Testis (tissue), 2 donors: ENCODE measurements at regions not wholly inside any gene's neighbourhood (a gene's known extent, or its start where the extent isn't known, plus 50 kb on each side); places are given as distances from the start of the nearest gene placed in this dataset.

Source experiments
- CTCF ChIP-seq, 3 experiments: fragments of 450-650 bp in 2 of 3; fragments of 200-600 bp in 1 of 3; sonication (generic) in 1 of 3; IDR thresholded peaks; one replicate each; pipeline ENCODE4 v1.5.1; 2016 to 2019; ENCODE audit warnings: antibody characterized with exemption in 3 of 3, mild to moderate bottlenecking in 2 of 3, moderate library complexity in 1 of 3
- POLR2A ChIP-seq: fragments of 450-650 bp; IDR thresholded peaks from one replicate; pipeline ENCODE4 v1.6.1; 2017; ENCODE audit warnings: antibody characterized with exemption, mild to moderate bottlenecking, moderate library complexity

DNA sequence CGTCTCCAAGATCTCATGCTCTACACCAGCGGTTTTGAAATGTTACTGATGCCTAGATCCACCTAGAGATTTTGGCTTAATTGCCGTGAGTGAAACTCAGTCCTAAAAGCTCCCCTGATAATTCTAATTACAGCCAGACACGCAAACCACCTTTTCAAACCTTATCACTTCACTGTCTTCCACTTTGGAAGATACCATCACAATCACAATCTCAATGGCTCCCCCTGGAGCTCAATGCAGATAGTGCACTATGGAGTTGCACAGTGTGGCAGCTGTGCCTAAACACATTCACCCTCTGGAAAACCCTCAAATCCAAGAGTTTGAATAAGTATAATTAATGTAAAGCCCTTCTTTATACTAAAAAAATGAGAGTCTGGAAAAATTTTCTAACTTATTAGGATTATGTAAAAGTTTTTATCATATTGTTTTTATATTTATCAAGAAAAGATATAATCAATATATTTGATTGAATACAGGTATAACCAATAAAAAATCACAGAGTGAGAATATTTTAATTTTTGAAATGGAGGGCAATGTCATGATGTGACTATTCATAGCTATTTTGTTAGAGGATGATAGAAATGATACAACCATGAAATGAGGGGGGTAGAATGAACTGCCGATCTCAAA, 102.9 kb upstream of the SLC8A1 start:
- TF ChIP-seq CTCF (IDR thresholded peaks at IDR 0.05), result peak; percentile 54 to 77 (median 68)
- TF ChIP-seq POLR2A, result no peak
